Fibroblast of the aortic adventitia (primary cell): ENCODE measurements at regions not wholly inside any gene's neighbourhood (a gene's known extent, or its start where the extent isn't known, plus 50 kb on each side); places are given as distances from the start of the nearest gene placed in this dataset.

ENCODE experiments used
- DNase-seq: peaks from one replicate; pipeline ENCODE4 v3.0.0-alpha.2; 2010; ENCODE audit warnings: low read depth
- H3K4me3 ChIP-seq: 2 replicates; pipeline ENCODE4 v1.5.1; 2011; ENCODE audit warnings: low read depth, mild to moderate bottlenecking, control low read depth, low read length, moderate library complexity
- CTCF ChIP-seq: IDR thresholded peaks from 2 replicates; pipeline ENCODE4 v1.5.1; 2011; ENCODE audit warnings: mild to moderate bottlenecking, low read length, control low read depth, inconsistent platforms; ENCODE audit not compliant: insufficient read depth

- no peak for TF ChIP-seq CTCF
- no peak for DNase-seq
- no peak overlapping the region for H3K4me3 ChIP-seq
Observed at GRCh38 chr6:3573670-3574069, 116.8 kb upstream of the SLC22A23 start.

DNA sequence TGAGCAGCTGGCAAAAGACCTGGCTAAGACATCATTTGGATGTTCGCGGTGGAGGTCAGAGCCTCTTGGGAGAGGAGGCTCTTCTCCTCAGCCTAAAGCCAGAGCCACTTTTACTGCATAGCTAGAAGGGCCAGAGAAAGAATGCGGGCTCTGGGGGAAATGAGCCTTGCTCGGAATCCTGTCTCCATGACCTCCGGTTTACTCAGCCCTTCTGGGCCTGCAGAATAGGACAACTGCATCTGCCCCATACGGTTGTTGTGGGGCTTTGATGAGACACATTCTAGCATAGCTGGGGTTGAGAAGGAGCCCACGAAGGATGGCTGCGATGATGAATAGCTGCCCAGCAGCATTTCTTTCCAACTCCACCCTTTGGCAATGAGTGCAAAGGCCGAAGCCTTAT is 115.0 kb upstream of the SLC22A23 start:
- H3K4me3 ChIP-seq: no peak overlapping the region
- TF ChIP-seq CTCF: no peak
- no peak for DNase-seq

DNA sequence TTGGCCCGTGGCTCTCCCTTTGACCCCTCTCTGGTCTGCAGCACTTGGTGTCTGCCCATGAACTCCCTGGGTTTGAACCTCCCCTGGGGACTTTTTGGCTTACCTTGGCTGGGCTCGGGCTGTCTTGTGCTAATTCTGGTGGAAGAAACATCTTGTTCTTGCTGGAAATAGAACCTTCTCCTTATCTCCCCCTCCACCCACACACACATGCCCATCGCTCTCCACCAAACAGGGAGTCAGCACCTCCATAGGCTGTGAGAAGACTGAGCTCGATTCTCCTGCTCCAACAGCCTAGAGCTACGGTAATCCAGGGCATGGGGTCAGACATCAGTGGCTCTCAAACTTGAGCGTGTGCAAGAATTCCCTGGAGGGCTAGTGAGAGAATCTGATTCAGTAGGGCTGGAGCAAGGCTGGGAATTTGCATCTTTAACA is 114.4 kb upstream of the SLC22A23 start:
- H3K4me3 ChIP-seq: no peak overlapping the region
- TF ChIP-seq CTCF: no peak
- DNase-seq: peak; percentile 22

DNA sequence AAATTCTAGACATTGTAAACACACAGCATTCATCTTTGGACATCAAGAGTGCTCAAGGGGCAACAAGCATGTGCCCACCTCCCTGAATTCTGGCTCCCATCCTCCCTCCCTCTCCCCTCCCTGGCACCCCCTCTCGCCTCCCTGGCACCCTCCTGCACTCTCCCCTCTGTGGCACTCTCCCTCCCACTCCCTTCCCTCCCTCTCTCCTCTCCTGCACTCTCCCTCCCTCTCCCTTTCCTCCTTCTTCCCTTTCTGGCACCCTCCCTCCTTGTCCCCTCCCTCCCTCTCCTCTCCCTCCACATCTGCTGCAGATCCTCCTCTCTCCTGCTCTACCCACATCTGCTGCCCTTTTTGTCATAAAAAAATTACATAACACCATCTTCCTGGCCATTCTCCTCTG is 113.0 kb upstream of the SLC22A23 start:
- TF ChIP-seq CTCF: no peak
- no peak for DNase-seq
- no peak overlapping the region for H3K4me3 ChIP-seq

DNA sequence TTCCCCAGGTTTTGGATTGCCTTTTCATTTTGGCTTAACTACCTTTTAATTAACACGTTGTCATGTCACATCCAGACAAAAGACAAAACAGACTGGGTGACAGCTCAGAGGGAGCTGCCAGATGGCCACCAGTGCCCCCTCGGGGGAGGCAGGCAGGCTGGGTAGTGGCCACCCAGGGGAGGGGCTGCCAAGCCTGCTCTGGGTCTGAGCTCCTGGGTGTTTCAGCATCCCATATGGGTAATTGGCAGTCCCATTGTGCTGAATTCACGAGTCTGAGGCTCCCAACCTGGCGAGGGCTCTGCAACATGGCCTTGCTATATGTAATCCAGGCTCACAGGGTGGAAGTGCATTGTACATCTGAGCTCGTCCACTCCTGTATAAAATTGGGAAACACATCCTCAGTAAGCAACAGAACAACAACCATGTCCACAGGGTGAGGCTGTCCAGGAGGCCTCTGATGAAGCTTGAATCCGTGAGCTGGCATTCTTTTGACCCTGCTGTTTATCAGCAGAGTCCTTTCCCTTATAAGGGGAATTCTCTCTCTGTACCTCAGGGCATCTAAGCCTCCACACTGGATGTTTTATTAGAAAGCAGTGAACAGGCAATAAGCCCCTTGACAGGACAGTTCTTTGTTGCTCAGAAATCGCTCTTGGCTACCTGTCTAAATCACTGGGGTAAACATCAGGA is 111.7 kb upstream of the SLC22A23 start:
- no peak overlapping the region for H3K4me3 ChIP-seq
- DNase-seq: no peak
- TF ChIP-seq CTCF: no peak

DNA sequence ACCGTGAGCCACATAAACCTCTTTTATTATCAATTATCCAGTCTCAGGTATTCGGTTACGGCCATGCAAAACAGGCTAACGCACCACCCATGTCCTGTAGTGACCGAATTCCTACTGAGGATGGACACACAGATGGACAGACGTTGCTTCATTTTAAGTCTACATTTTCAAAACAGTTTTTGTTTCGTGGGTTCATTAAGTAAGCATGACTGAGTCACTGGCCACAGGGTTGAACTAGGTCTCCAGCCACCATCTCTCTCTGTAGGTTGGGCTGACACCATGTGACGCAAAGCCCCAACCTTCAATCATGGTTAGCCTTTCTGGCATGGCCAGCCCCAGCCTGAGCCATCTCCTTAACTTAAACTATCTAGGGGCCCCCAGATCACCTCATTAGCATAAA is 110.0 kb upstream of the SLC22A23 start:
- no peak overlapping the region for H3K4me3 ChIP-seq
- no peak for DNase-seq
- TF ChIP-seq CTCF: no peak

- no peak for TF ChIP-seq CTCF
- no peak for DNase-seq
- H3K4me3 ChIP-seq: no peak overlapping the region
Observed at GRCh38 chr6:3565291-3565690, 108.4 kb upstream of the SLC22A23 start.
